ENCODE measurements at regions not wholly inside any gene's neighbourhood (a gene's known extent, or its start where the extent isn't known, plus 50 kb on each side); places are given as distances from the start of the nearest gene placed in this dataset.

DNA sequence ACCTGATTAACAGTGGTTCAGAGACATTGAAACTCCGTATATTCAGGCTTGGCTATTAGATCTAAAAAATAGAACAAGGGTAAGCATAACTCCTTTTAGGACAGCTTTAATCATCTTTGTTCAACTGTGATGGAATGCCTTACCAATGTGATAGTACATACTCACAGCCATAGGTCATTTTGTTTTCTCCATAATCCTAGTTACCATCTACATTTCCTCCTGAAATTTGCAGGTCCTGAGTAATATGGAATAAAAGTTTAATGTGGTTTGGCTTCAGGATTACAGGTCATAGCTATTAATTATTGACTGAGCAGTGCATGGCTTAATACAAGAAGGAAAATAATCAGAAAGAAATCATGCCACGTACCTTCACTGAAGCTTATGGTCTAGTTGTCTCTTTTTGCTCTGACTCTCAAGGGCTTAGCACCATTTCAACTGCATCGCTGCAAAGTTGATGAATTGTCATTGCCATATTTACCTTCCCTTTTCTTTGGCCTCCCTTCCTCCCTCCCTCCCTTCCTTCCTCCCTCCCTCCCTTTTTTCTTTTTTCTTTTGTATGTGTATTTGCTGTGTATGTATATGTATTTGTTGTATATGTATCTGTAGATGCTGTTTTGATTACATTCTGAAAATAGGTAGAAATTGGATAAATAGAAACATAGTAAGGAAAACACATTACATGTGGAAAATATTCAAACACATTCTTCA is 250.9 kb upstream of the ZNF608 start:
- H3K36me3 Mint-ChIP-seq (ENCODE audit: insufficient read depth, unreplicated experiment), result no peaks in the 10 kb centered on the region
- H3K27me3 Mint-ChIP-seq (ENCODE audit: unreplicated experiment), result no peaks in the 10 kb centered on the region
- intact Hi-C loops (cut with micrococcal nuclease; ENCODE audit: unreplicated experiment), result no loop called here
- no peak for DNase-seq
- TF ChIP-seq, protein P1, sequence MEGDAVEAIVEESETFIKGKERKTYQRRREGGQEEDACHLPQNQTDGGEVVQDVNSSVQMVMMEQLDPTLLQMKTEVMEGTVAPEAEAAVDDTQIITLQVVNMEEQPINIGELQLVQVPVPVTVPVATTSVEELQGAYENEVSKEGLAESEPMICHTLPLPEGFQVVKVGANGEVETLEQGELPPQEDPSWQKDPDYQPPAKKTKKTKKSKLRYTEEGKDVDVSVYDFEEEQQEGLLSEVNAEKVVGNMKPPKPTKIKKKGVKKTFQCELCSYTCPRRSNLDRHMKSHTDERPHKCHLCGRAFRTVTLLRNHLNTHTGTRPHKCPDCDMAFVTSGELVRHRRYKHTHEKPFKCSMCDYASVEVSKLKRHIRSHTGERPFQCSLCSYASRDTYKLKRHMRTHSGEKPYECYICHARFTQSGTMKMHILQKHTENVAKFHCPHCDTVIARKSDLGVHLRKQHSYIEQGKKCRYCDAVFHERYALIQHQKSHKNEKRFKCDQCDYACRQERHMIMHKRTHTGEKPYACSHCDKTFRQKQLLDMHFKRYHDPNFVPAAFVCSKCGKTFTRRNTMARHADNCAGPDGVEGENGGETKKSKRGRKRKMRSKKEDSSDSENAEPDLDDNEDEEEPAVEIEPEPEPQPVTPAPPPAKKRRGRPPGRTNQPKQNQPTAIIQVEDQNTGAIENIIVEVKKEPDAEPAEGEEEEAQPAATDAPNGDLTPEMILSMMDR (IDR thresholded peaks at IDR 0.05; ENCODE audit: unreplicated experiment), result no peak
- CTCF ChIA-PET, result interaction anchor here (1.0 kb wide), 1 partner anchor 34 kb away, joined by 3 read pairs; no protein-coding TSS in a partner anchor
- peaks cover 27% of the 10 kb centered on the region for H3K4me1 Mint-ChIP-seq (ENCODE audit: low read depth, unreplicated experiment)
- no TSS peak for BruUV-seq (replicated peaks)
- H3K27ac Mint-ChIP-seq (ENCODE audit: unreplicated experiment), result no peak overlapping the region
- H3K9me3 Mint-ChIP-seq (ENCODE audit: low read depth, unreplicated experiment), result no peaks in the 10 kb centered on the region
- no peak overlapping the region for H3K4me3 Mint-ChIP-seq (ENCODE audit: low read depth, unreplicated experiment)

DNA sequence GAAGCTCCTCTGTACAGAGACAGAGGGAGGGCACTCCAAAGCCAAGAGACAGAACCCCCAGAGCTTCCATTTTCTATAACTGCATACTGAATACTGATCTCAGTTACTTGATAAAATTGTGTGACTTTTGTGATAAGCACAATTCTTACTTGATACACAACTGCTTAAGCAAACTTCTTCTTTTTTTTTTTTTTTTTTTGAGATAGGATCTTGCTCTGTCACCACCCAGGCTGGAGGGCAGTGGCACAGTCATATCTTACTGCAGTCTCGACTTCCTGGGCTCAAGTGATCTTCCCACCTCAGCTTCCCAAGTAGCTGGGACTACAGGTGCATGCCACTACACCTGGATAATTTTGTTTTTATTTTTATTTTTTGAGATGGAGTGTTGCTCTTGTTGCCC is 252.1 kb upstream of the ZNF608 start:
- BruUV-seq (replicated peaks), result no TSS peak
- TF ChIP-seq, protein P1 (IDR thresholded peaks at IDR 0.05; ENCODE audit: unreplicated experiment), result no peak
- Mint-ChIP-seq H3K27ac (ENCODE audit: unreplicated experiment) (no peak overlapping the region), H3K36me3 (ENCODE audit: insufficient read depth, unreplicated experiment) (no peaks in the 10 kb centered on the region), H3K4me1 (ENCODE audit: low read depth, unreplicated experiment) (peaks cover 27% of the 10 kb centered on the region), H3K9me3 (ENCODE audit: low read depth, unreplicated experiment) (no peaks in the 10 kb centered on the region), H3K27me3 (ENCODE audit: unreplicated experiment) (no peaks in the 10 kb centered on the region), H3K4me3 (ENCODE audit: low read depth, unreplicated experiment) (no peak overlapping the region)
- intact Hi-C loops (cut with micrococcal nuclease; ENCODE audit: unreplicated experiment), result no loop called here
- CTCF ChIA-PET, result interaction anchor here (0.7 kb wide), 1 partner anchor 10 kb away, joined by 5 read pairs; no protein-coding TSS in a partner anchor
- DNase-seq, result no peak

DNA sequence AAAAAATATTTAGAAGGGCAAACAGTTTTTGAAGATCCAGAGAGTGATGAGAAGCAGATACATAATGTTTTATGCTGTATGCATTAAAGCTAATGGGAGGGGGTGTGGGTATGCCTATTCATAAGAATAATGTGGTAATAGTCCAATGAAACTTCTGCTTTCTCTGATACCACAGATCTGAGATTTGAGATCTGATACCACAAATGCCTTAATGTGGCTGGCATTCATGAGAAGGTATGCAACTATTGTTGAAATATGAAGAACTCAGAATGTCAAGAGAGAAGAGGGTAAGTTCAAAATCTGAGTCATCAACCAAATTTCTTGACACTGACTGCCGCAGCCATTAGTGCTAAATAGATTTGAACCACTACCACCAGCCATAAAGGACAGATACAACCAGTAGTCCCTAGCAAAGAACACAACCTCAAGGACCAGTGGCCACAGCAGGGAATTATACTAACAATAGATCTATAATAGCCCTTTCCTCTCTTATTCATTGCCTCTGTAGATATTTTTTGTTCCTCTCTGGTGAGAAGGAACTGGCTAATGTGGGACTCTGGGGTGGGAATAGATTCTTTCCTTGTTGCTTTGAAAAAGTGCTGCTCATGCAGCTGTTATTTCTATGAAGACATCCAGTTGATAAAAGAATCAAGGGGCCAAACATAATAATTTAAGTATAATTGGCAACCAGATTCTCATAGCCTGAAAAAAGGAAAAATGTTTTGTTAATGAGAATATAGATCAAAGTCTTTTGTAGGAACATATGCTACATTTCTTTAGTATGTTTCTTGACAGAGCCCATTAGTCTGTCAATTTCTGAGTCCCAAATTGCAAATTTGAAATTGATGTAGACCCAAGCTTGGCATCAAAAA is 256.5 kb upstream of the ZNF608 start:
- BruUV-seq (replicated peaks), result no TSS peak
- TF ChIP-seq, protein P1 (IDR thresholded peaks at IDR 0.05; ENCODE audit: unreplicated experiment), result no peak
- Mint-ChIP-seq H3K27ac (ENCODE audit: unreplicated experiment) (no peak overlapping the region), H3K4me1 (ENCODE audit: low read depth, unreplicated experiment) (peaks cover 5% of the 10 kb centered on the region), H3K4me3 (ENCODE audit: low read depth, unreplicated experiment) (no peak overlapping the region), H3K27me3 (ENCODE audit: unreplicated experiment) (no peaks in the 10 kb centered on the region), H3K9me3 (ENCODE audit: low read depth, unreplicated experiment) (no peaks in the 10 kb centered on the region), H3K36me3 (ENCODE audit: insufficient read depth, unreplicated experiment) (no peaks in the 10 kb centered on the region)
- intact Hi-C loops (cut with micrococcal nuclease; ENCODE audit: unreplicated experiment), result no loop called here
- CTCF ChIA-PET, result no interaction called here
- DNase-seq, result no peak

DNA sequence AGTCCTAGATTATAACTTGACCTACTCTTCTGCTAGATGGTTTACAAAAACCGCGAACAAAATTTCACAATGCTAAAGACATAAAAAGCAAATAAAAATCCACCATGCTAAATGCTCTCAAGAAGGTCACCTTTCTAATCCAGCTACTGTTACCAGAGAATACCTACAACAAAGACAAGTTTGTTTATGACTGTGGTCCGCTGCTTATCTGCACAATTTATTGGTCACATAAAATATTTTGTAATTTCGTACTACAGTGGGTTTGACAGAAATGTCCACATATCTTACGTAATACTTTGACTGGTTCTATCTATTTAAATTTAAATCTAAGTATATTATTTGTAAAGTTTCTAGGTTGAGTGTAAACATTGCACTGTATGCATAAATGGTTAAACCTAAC is 257.6 kb upstream of the ZNF608 start:
- no peak for DNase-seq
- Mint-ChIP-seq H3K9me3 (ENCODE audit: low read depth, unreplicated experiment) (no peaks in the 10 kb centered on the region), H3K4me3 (ENCODE audit: low read depth, unreplicated experiment) (no peak overlapping the region), H3K36me3 (ENCODE audit: insufficient read depth, unreplicated experiment) (no peaks in the 10 kb centered on the region), H3K27ac (ENCODE audit: unreplicated experiment) (no peak overlapping the region), H3K27me3 (ENCODE audit: unreplicated experiment) (no peaks in the 10 kb centered on the region), H3K4me1 (ENCODE audit: low read depth, unreplicated experiment) (no peaks in the 10 kb centered on the region)
- BruUV-seq (replicated peaks), result no TSS peak
- intact Hi-C loops (cut with micrococcal nuclease; ENCODE audit: unreplicated experiment), result no loop called here
- TF ChIP-seq, protein P1 (IDR thresholded peaks at IDR 0.05; ENCODE audit: unreplicated experiment), result no peak
- CTCF ChIA-PET, result no interaction called here
